GM21529 (cell line): ENCODE measurements at regions not wholly inside any gene's neighbourhood (a gene's known extent, or its start where the extent isn't known, plus 50 kb on each side); places are given as distances from the start of the nearest gene placed in this dataset.
"Not testable (repeated sequence)": the region's sequence is repeated elsewhere in the genome, so short reads cannot be mapped to it uniquely, and the experiment has no call there.

Experiments used
- ATAC-seq: cut with Tn5 transposase; IDR thresholded peaks from one replicate; pipeline ENCODE4 v1.9.1; 2021; ENCODE audit not compliant: unreplicated experiment

DNA sequence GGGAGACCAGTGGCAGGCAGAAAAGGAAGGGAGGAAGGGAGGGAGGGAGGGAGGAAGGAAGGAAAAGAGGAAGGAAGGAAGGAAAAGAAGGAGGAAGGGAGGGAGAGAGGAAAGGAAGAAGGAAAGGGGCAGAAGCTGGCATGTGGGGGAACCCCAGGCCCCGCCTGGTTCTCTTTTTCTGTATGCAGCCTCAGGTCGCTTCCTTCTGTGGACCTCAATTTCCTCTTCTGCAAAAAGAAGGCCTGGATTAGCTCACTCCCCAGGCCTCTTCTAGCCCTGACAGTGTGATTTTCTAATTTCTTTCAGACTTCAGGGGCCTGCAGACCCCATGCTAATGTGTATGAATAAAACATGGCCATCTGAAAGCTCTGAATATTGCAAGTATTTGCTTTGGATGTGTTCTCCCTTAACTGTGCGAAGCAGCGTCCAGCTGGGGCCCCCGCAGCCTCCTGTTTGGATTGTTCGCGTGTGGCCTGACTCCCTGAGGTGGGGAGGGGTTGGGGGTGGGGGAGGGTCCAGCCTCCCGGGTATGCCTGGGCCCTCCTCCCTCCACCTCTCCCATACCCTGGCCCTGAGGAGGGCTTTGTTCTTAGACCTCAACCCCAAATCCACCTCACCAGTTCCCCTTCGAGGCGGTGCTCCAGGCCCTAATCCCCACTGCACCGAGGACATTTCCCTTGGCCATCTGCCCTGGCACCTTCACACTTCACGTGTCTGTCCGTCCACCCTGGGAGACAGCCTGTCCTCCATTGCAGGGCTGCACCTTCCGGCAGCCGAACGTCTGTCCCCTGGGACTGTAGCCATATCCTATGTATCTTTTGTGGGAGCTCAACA, 199.9 kb upstream of the ATP6AP2 start:
- no peak for ATAC-seq

DNA sequence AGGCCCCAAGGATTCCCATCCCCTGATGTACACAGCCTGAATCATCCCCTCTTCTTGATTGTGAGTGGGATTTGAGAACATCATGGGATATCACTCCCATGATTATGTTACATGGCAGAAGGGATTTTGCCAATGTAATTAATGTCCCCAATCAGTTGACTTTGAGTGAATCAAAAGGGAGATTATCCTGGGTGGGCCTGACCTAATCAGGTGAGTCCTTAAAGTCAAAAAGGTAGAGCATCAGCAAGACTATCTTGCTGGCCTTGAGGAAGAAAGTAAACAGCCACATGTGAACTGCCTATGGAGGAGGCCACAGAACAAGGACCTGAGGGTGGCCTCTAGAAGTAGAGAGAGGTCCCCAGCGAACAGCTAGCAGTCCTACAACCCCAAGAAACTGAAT, 203.1 kb upstream of the ATP6AP2 start:
- ATAC-seq: no peak

DNA sequence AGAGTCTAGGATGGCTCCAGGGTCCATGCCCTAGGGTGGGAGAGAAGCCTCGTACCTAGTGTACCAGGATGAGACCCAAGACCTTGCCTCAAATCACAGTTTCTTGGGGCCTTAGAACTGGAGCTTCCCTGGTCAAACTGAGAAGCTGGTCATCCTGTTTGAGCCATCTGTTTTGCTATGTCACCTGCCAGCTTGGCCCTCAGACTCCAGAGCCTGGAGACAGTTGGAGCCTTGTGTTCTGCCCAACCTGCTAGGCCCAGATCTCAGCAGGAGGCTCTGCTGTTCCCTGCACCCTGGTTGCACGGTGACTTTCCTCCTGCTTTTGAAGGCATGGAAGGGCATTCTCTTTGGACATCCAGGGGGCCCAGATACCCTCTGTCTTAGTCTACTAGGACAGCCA, 206.3 kb upstream of the ATP6AP2 start:
- no peak for ATAC-seq

DNA sequence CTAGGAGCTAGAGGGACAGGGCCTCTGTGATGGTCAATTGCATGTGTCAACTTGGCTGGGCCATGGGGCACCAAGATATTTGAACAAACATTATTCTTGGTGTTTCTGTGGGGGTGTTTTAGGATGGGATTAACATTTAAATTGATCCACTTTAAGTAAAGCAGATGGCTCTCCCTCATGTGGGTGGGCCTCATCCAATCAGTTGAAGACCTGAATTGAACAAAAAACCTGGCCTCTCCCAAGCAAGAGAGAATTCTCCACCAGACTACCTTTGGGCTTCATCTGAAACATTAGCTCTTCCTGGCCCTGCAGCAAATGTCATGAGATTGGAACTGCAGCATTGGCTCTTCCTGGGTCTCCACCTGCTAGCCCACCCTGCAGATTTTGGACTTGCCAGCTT, 207.1 kb upstream of the ATP6AP2 start:
- ATAC-seq: no peak

DNA sequence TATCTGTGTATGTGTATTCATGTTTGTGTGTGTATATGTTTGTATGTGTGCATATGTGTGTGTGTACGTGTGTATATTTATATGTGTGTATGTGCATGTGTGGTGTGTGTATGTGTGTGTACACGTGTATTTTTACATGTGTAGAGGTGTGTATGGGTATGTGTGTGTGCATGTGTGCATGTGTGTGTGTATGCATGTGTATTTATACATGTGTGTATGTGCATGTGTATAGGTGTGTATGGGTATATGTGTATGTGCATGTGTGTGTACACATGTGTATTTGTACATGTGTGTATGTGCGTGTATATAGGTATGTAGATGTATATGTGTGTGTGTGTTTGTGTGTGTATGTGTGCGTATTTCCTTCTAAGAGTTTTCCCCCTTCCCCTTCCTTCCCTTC, 207.7 kb upstream of the ATP6AP2 start:
- ATAC-seq: no peak

DNA sequence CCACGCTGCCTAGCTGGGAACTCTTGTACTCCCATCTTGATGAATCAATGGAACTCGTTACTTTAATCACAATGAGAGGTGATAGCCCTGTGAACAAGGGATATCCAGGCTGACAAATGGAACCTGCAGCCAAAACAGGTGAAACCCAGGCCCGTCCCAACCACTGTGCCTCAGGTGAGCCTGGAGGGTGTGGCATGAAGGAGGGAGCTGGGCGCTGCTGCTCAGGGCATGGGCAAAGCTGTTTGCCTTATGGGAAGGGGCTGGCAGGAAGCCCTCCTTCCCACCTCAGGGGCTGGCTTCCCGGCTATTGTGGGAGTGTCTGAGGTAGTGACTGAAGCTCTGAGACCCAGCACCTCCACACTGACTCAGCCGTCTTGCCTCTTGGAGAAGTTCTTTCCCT, 209.4 kb upstream of the ATP6AP2 start:
- ATAC-seq: no peak

DNA sequence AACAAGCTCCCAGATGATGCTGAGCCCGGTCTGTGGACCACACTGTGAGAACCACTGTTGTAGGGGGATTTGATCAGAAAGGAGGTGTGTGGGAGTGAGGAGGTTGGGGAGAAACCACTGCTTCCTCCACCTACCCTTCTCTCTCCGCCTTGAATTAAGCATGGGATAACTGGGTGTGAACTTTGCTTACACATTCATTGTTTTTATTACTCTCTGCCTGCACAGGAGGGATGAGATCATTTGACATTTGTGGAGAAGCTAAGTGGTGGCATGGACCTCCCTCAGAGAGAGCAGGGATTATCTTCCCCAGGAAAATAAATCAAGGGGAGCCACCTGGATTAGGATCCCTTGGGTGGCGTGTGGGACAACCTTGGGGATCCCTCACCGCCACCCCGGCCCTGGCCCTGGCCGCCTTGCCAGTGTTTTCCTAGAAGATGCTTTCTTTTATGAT, 212.1 kb upstream of the ATP6AP2 start:
- ATAC-seq: no peak

DNA sequence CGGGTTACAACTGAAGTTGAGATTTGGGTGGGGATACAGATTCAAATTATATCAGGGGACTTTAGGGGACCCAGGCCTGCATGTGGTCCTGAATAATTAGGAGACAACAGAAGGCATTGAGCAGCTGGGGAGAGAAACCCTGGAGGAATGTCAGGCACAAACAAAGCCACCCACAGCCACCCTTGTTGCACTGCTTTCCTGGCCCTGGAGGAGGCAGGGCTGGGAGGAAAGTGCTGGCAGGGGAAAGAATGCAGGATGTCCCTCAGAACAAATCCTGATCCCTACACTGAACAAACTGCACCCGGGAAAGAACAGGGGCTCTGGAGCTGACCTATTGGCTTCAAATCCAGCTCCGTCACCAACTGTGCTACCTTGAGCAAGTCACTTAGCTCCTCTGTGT, 214.1 kb upstream of the ATP6AP2 start:
- no peak for ATAC-seq

DNA sequence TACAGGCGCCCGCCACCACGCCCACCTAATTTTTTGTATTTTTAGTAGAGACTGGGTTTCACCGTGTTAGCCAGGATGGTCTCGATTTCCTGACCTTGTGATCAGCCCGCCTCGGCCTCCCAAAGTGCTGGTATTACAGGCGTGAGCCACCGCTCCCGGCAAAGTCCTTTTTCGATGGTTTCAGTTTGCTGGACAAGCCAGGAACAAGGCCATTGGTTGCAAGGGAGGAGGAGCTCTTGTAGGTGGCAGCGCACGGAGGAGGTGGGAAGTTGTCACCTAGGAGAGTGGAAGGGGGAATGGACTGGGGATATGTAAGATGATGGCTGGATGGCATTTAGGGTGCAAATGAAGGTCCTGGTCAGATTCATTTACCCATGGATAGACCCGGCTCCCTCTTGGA, 218.5 kb upstream of the ATP6AP2 start:
- not testable (repeated sequence) for ATAC-seq

DNA sequence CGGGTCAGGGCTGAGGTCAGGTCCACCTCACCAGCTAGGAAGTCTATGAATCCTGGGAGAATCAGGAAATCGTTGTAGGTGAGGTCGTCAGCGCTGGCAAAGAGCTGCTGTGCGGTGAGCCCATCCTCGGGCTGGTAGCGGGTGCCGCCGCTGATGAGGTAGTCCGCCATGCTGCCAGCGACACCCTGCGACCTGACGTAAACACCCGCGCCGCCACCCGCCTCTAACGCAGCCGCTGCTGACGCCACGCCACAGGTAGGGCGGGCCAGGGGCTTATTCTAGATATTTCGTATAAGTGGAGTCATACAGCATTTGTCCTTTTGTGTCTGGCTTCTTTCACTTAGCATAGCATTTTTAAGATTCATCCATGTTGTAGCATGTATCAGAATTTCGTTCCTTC, 220.2 kb upstream of the ATP6AP2 start:
- ATAC-seq: no peak

DNA sequence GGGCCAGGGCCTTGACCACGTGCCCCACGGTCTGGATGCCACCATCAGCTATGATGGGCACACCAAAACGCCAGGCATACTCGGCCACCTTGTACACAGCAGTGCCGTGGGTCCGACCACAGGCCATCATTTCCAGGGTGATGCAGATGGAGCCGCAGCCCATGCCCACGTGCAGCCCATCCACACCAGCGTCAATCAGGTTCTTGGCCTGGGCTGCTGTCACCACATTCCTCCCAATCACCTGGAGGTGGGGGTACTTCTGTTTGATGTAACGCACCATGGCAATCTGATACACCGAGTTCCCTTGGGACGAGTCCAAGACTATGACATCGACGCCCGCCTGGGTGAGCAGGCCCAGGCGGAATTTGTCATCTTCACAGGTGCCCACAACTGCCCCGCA, 221.2 kb upstream of the ATP6AP2 start:
- ATAC-seq: no peak

DNA sequence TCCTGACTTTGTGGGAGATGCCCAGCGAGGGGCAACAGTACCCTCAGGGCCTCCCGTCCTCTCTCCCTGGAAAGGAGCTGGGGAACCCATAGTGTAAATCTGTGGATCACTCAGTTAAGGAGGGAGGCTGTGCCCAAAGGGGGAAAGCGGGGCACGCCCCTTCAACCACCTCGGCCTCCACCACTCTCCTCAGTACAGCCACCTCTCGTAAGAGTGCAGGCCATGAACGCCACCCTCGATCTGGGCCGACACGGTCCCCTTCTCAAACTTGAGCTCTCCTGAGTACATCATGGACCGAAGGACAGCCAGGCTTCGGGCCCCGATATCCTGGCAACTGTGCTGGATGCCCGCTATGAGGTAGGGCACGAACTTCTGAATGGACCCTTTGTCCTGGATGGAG, 221.8 kb upstream of the ATP6AP2 start:
- no peak for ATAC-seq

DNA sequence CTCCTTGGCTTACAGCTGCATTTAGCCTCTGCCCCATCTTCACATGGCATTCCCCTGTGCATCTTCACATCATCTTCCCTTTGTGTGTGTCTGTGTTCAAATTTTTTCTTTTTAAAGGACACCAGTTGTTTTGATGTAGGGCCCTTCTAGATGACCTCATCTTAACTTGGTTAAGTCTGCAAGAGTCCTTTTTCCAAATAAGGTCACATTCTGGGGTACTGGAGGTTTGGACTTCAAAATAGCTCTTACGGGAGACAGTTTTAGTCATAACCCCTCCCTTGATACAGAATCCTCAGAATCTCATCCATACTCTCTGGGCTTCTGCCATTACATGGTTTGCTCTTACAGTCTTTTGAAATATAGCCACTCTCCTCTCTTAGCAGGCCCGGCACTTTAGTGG, 231.5 kb upstream of the ATP6AP2 start:
- ATAC-seq: no peak

DNA sequence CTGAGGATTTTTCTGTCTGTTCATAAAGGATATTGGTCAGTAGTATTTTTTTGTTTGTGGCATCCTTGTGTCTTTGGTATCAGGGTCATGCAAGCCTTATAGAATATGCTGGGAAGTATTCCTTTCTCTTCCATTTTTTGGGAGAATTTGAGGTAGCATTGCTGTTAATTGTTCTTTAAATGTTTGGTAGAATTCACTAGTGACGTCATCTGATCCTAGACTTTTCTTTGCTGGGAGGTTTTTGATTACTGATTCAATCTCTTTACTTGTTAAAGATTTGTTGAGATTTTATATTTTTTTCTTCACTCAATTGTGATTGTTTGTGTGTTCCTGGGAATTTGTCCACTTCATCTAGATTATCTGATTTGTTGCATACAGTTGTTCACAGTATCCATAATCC, 234.4 kb upstream of the ATP6AP2 start:
- ATAC-seq: no peak

DNA sequence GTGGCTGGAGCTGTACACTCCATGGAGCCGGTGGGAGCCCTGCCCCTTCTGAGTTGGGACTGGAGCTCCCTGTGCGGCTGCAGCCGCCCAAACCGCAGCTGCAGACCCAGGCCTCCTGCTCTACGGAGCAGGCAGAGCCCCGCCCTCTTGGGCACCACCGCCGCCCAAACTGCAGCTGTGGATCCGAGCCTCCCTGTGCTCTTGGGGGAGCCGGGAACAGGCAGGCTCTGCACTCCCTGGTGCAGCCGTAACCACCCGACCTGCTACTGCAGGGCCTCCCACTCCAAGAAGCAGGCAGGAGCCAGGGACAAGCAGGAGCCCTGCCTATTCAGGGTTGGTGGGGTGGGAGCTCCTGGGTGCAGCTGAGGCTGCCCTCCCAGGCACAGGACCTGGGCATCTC, 237.5 kb upstream of the ATP6AP2 start:
- no peak for ATAC-seq

DNA sequence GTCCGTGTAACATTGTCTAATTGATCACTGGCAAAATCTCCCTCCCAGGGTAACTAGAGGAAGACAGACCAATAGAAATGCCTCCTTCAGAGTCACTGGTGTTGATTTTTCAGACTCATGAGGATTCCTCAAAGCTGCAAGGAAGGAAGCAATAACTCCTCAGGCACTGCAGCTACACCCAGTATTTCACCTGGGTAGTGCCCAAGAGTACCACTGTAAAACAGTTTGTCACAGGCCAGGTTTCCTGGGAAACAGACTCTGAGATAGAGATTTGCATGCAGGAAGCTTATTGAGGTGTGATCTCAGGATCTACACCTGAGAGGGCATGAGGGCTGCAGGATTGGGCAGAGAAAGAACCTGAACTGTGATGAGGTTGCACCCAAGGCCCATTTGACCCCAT, 240.7 kb upstream of the ATP6AP2 start:
- no peak for ATAC-seq

DNA sequence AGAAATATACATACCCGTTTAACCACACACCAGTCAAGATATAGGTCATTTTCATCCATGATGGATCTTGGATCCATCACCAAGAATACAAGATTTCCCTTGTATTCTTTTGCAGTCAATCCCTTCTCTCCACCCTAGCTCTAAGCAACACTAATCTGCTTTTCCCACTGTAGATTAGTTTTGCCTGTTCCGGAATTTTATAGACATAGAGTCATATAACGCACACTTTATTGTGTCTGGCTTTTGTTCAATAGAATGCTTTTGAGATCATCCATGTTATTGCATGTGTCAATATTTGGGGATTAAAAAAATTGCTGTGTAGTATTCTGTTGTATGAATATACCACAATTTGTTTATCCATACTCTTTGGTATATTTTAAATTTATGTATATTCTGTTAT, 235.6 kb upstream of the BCOR start:
- no peak for ATAC-seq

DNA sequence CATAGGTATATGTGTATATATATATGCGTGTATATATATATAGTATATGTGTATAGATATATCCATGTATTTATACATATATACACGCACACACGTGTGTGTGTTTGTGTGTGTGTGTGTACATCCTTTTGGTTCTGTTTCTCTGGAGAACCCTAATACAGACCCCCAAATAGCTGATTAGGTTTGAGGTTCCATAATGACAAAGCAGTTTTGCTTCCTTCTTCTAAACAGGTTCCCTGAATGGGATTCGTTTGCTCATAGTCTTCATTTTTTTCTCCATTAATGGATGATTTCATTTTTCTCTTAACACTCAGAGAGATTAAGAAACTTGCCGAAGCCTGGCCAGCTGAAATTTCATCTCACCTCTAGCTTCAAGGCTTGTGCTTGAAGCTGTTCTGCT, 234.0 kb upstream of the BCOR start:
- no peak for ATAC-seq

DNA sequence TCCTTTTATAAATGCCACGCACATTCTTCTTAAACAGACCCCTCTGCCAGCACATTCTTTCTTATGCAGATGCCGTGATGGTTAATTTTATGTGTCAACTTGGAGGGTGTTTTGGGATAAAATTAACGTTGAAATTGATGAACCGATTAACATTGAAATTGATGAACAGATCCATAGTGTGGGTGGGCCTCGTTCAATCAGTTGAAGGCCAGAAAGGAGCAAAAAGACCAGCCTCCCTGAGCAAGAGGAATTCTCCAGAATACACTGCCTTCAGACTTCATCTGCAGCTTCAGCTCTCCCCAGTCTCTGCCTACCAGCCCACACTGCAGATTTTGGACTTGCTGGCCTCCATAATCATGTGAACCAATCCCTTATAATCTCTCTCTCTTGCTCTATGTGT, 233.6 kb upstream of the BCOR start:
- ATAC-seq: no peak

DNA sequence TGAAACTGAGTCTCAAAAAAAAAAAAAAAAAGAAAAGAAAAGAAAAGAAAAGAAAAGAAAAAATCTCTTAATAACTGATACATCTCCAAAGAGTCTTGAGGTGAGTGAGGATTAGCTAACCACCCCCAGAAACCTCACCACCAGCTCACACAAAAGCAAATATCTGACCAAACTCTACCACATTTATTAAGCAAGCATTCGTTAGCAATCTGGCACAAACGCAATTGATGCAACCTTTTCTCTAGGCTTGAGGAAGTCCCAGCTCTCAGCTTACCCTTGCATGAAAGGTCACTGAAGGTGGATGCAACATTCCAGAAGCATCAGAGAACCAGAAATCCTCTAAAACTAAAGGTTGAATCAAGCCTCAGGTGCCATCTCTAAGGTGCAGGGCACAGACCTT, 231.9 kb upstream of the BCOR start:
- no peak for ATAC-seq

DNA sequence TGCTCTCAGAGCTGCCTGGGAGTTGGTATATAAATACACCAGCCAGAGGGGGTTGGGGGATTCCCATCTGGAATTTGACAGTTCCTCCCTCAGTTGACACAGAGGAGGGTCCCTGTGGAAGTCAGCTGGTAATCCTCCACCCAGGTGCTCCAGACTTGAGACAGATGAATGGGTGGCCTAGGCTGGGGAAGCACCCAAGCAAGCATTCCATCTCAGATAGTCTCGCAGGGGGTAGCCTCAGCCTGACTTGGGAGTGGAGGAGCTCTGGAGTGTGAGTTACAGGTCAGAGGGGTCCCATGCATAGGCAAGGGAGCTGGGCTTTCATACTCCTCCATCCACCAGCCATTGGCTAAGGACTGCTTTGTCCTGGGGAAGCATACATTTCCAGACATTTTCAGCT, 229.3 kb upstream of the BCOR start:
- ATAC-seq: no peak

DNA sequence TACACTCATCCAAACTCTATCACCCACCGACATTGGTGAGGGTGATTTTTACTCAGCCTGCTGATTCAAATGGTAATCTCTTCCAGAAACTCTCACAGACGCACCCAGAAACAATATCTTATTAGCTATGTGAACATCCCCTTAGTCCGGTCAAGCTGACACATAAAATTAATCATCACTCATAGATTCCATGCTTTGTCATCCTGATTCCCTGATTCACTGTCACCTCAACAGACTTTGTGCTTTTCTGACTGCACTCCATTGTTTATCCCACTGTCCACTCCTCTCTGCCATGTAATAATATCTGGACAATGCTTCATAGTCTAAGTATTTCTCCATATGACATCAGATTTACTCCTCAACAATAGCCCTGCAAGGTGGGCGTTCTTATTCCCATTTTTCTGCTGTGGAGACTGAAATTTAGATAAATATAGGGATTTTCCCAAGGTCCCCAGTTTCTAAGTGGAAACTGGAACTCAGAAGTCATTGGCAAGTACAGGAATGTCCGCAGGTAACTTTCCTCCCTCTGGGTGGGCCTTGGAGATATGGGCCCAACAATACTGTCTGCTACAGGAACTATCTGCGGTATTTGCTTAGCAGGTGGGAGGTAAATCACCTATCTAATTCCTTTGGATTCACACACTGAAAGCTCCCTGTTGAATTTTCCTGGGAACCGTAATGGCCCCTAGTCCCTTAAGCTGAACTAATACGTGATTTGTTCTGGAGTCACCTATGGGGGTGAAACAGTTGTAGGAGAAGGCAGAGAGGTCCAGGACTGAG, 228.6 kb upstream of the BCOR start:
- no peak for ATAC-seq

DNA sequence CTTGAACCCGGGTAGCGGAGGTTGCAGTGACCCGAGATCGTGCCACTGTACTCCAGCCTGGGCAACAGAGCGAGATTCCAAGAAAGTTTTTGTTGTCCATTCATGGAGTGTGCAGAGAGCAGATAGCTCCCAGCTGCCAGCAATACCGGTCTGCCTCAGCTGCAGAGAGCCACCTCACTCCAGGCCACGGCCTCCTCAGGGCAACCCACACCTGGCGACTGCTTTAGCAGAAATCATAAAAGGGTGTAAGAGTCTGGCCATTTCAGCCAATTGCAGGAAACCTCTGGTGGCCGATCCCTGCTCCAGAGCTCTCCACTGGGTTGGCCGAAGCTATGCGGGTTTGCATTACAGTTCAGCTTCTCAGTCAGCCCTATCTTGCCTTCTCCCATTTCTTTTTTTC, 227.4 kb upstream of the BCOR start:
- no peak for ATAC-seq
